ENCODE measurements at regions not wholly inside any gene's neighbourhood (a gene's known extent, or its start where the extent isn't known, plus 50 kb on each side); places are given as distances from the start of the nearest gene placed in this dataset.

DNA sequence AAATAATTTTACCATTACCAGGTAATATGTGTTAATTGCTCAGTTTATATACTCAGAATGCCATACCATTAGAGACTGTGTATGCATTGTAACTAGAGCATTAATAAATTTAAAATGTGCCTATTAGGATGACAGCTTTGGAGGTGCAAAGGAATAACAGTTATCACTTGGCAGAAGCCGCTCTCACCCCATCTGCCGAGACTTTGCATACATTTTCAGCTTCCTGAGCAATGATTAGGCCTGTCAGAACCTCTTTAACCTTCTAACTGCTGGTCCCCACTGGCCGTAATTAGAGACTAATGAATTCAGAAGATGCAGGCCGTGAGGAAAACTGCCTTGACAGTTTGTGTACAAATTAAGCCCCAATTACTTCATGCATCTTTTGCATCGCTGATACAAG lies 158.0 kb upstream of the PROX1 start:
- Mint-ChIP-seq H3K27ac (no peak overlapping the region), H3K36me3 (peaks cover 9% of the 10 kb centered on the region), H3K9me3 (peaks cover 19% of the 10 kb centered on the region), H3K27me3 (ENCODE audit: low read depth) (no peaks in the 10 kb centered on the region), H3K4me1 (peaks cover 20% of the 10 kb centered on the region), H3K4me3 (no peak overlapping the region)
- DNase-seq (ENCODE audit: low spot score), result no peak
- CTCF ChIA-PET, result interaction anchor here (0.7 to 1.5 kb wide), 3 partner anchors 67 to 502 kb away, joined by 3 read pairs; no protein-coding TSS in a partner anchor
- ATAC-seq, result no peak
- POLR2A ChIA-PET, result no interaction called here
- TF ChIP-seq ZNF416 (CRISPR knock-in tag; IDR thresholded peaks at IDR 0.05) (no peak), ZNF219 (CRISPR knock-in tag; IDR thresholded peaks at IDR 0.05; ENCODE audit: borderline replicate concordance) (no peak), GRHL2 (CRISPR knock-in tag; IDR thresholded peaks at IDR 0.05; ENCODE audit: insufficient replicate concordance, severe bottlenecking) (no peak), ESRRA (CRISPR knock-in tag; IDR thresholded peaks at IDR 0.05; ENCODE audit: borderline replicate concordance) (no peak)
- TF ChIP-seq, protein P1, sequence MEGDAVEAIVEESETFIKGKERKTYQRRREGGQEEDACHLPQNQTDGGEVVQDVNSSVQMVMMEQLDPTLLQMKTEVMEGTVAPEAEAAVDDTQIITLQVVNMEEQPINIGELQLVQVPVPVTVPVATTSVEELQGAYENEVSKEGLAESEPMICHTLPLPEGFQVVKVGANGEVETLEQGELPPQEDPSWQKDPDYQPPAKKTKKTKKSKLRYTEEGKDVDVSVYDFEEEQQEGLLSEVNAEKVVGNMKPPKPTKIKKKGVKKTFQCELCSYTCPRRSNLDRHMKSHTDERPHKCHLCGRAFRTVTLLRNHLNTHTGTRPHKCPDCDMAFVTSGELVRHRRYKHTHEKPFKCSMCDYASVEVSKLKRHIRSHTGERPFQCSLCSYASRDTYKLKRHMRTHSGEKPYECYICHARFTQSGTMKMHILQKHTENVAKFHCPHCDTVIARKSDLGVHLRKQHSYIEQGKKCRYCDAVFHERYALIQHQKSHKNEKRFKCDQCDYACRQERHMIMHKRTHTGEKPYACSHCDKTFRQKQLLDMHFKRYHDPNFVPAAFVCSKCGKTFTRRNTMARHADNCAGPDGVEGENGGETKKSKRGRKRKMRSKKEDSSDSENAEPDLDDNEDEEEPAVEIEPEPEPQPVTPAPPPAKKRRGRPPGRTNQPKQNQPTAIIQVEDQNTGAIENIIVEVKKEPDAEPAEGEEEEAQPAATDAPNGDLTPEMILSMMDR (IDR thresholded peaks at IDR 0.05), result no peak

DNA sequence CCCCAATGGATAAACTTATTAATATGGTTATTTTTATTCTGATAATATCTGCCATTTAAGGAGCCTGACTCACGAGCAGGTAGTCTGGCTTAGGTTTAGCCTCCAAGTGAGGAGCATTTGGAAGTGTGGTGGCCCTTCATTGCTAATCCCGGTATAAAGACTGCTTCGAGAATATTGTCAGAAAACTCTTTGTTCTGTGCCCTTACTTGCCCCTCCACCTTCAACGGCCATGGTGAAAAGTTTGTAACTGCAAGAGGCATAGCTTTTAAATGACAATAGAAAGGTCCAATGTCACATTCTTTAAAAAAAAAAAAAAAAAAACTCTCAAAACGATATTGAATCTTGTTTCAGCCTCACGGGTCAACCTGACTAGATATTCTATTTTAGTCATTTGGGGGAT lies 157.4 kb upstream of the PROX1 start:
- CTCF ChIA-PET, result interaction anchor here (0.7 to 1.5 kb wide), 3 partner anchors 67 to 501 kb away, joined by 3 read pairs; no protein-coding TSS in a partner anchor
- TF ChIP-seq, protein P2, sequence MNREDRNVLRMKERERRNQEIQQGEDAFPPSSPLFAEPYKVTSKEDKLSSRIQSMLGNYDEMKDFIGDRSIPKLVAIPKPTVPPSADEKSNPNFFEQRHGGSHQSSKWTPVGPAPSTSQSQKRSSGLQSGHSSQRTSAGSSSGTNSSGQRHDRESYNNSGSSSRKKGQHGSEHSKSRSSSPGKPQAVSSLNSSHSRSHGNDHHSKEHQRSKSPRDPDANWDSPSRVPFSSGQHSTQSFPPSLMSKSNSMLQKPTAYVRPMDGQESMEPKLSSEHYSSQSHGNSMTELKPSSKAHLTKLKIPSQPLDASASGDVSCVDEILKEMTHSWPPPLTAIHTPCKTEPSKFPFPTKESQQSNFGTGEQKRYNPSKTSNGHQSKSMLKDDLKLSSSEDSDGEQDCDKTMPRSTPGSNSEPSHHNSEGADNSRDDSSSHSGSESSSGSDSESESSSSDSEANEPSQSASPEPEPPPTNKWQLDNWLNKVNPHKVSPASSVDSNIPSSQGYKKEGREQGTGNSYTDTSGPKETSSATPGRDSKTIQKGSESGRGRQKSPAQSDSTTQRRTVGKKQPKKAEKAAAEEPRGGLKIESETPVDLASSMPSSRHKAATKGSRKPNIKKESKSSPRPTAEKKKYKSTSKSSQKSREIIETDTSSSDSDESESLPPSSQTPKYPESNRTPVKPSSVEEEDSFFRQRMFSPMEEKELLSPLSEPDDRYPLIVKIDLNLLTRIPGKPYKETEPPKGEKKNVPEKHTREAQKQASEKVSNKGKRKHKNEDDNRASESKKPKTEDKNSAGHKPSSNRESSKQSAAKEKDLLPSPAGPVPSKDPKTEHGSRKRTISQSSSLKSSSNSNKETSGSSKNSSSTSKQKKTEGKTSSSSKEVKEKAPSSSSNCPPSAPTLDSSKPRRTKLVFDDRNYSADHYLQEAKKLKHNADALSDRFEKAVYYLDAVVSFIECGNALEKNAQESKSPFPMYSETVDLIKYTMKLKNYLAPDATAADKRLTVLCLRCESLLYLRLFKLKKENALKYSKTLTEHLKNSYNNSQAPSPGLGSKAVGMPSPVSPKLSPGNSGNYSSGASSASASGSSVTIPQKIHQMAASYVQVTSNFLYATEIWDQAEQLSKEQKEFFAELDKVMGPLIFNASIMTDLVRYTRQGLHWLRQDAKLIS (CRISPR knock-in tag; IDR thresholded peaks at IDR 0.05; ENCODE audit: borderline replicate concordance), result no peak
- TF ChIP-seq ZNF416 (CRISPR knock-in tag; IDR thresholded peaks at IDR 0.05) (no peak), JAZF1 (CRISPR knock-in tag; IDR thresholded peaks at IDR 0.05) (no peak), KAT7 (CRISPR knock-in tag; IDR thresholded peaks at IDR 0.05; ENCODE audit: borderline replicate concordance) (no peak), EMX1 (CRISPR knock-in tag; IDR thresholded peaks at IDR 0.05) (no peak), NFYB (CRISPR knock-in tag; conservative IDR thresholded peaks at IDR 0.05; ENCODE audit: low read depth) (no peak), CREM (CRISPR knock-in tag; IDR thresholded peaks at IDR 0.05) (no peak), SMAD3 (CRISPR knock-in tag; IDR thresholded peaks at IDR 0.05; ENCODE audit: borderline replicate concordance) (no peak), NR1H2 (CRISPR knock-in tag; IDR thresholded peaks at IDR 0.05) (no peak)
- TF ChIP-seq, protein P1 (IDR thresholded peaks at IDR 0.05), result no peak
- TF ChIP-seq, protein P3, sequence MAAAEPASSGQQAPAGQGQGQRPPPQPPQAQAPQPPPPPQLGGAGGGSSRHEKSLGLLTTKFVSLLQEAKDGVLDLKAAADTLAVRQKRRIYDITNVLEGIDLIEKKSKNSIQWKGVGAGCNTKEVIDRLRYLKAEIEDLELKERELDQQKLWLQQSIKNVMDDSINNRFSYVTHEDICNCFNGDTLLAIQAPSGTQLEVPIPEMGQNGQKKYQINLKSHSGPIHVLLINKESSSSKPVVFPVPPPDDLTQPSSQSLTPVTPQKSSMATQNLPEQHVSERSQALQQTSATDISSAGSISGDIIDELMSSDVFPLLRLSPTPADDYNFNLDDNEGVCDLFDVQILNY (CRISPR knock-in tag; IDR thresholded peaks at IDR 0.05), result no peak
- TF ChIP-seq, protein P4, sequence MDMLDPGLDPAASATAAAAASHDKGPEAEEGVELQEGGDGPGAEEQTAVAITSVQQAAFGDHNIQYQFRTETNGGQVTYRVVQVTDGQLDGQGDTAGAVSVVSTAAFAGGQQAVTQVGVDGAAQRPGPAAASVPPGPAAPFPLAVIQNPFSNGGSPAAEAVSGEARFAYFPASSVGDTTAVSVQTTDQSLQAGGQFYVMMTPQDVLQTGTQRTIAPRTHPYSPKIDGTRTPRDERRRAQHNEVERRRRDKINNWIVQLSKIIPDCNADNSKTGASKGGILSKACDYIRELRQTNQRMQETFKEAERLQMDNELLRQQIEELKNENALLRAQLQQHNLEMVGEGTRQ (CRISPR knock-in tag; IDR thresholded peaks at IDR 0.05), result no peak
- TF ChIP-seq, protein P5, sequence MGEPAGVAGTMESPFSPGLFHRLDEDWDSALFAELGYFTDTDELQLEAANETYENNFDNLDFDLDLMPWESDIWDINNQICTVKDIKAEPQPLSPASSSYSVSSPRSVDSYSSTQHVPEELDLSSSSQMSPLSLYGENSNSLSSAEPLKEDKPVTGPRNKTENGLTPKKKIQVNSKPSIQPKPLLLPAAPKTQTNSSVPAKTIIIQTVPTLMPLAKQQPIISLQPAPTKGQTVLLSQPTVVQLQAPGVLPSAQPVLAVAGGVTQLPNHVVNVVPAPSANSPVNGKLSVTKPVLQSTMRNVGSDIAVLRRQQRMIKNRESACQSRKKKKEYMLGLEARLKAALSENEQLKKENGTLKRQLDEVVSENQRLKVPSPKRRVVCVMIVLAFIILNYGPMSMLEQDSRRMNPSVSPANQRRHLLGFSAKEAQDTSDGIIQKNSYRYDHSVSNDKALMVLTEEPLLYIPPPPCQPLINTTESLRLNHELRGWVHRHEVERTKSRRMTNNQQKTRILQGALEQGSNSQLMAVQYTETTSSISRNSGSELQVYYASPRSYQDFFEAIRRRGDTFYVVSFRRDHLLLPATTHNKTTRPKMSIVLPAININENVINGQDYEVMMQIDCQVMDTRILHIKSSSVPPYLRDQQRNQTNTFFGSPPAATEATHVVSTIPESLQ (CRISPR knock-in tag; IDR thresholded peaks at IDR 0.05), result no peak
- TF ChIP-seq, protein P6, sequence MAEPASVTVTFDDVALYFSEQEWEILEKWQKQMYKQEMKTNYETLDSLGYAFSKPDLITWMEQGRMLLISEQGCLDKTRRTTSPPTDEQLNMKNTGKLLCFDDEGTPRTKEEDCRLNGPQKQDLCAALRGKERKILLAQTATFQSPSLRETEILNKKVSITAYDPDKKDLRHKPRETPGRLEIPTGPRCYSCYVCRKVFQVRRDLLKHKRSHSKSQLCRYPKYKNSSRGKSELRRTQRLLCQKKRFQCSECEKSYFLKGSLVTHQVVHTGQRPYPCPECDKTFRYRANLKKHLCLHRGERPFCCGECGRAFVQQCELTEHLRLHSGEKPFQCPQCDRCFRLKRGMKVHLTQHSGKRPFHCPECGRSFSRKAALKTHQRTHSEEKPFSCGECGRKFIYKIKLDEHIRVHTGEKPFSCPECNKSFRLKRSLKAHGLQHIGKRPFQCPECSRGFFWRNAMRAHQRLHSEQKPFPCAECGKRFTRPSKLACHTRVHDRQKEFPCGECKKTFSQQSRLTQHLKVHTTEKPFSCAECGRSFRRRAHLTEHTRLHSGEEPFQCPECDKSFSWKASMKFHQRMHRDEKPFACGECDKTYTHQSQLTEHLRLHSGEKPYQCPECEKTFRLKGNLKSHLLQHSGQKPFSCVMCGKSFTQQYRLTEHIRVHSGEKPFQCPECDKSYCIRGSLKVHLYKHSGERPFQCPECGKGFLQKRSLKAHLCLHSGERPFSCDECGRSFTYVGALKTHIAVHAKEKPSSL (CRISPR knock-in tag; conservative IDR thresholded peaks at IDR 0.05), result no peak

More for the DNA sequence above, 157.4 kb upstream of the PROX1 start:
- DNase-seq (ENCODE audit: low spot score) (no peak), ATAC-seq (peak; percentile 41; the same call in 1 of the 2 replicates)
- H3K27me3 Mint-ChIP-seq (ENCODE audit: low read depth), result no peaks in the 10 kb centered on the region
- H3K4me1 Mint-ChIP-seq, result peaks cover 20% of the 10 kb centered on the region
- POLR2A ChIA-PET, result no interaction called here
- peaks cover 9% of the 10 kb centered on the region for H3K36me3 Mint-ChIP-seq
- peaks cover 19% of the 10 kb centered on the region for H3K9me3 Mint-ChIP-seq
- H3K27ac Mint-ChIP-seq, result no peak overlapping the region
- H3K4me3 Mint-ChIP-seq, result no peak overlapping the region
